HEK293 (cell line): ENCODE measurements at regions not wholly inside any gene's neighbourhood (a gene's known extent, or its start where the extent isn't known, plus 50 kb on each side); places are given as distances from the start of the nearest gene placed in this dataset.

Experiments used
- CTCF ChIA-PET: fragments of 350-600 bp; formaldehyde crosslinking; extraction: SDS; loops from one replicate; lab custom pipeline; 2021; ENCODE audit warnings: antibody characterized with exemption; lab: Yijun Ruan, JAX
- POLR2A ChIA-PET: fragments of 300-600 bp; formaldehyde crosslinking; extraction: SDS; loops from one replicate; lab custom pipeline; 2020; ENCODE audit warnings: antibody characterized with exemption, inconsistent platforms; lab: Yijun Ruan, JAX
- H3K27ac ChIP-seq: fragments of 200-500 bp; sonication (Bioruptor generic); 2 replicates; pipeline ENCODE4 v1.5.1; 2014; ENCODE audit warnings: low read depth, low read length, control low read depth, inconsistent platforms; ENCODE audit errors: extremely low read depth
- H3K36me3 ChIP-seq, 2 experiments: fragments of 200-500 bp in 1 of 2; sonication (Bioruptor generic) in 1 of 2; 1 replicate in 1 of 2; 2 replicates in 1 of 2; pipeline ENCODE4 v1.5.1; 2014 to 2017; ENCODE audit warnings: inconsistent platforms in 2 of 2, low read length in 2 of 2; ENCODE audit not compliant: control insufficient read depth in 2 of 2, insufficient read depth in 1 of 2
- H3K4me1 ChIP-seq: fragments of 200-500 bp; sonication (Bioruptor generic); 2 replicates; pipeline ENCODE4 v1.5.1; 2014; ENCODE audit warnings: mild to moderate bottlenecking, low read length, inconsistent platforms; ENCODE audit not compliant: control insufficient read depth, insufficient read depth
- H3K4me3 ChIP-seq: 2 replicates; pipeline ENCODE4 v1.5.1; 2011; ENCODE audit warnings: low read depth, mild to moderate bottlenecking, control low read depth, low read length, moderate library complexity
- H3K9me3 ChIP-seq: fragments of 200-500 bp; sonication (Bioruptor generic); 2 replicates; pipeline ENCODE4 v1.5.1; 2014; ENCODE audit warnings: low read depth, low read length, inconsistent platforms; ENCODE audit not compliant: control insufficient read depth, insufficient read depth
- KLF1 ChIP-seq: fragments of 450-650 bp; formaldehyde crosslinking; IDR thresholded peaks from 2 replicates; pipeline ENCODE4 v1.5.1; 2016; ENCODE audit warnings: missing biosample characterization, missing genetic modification characterization
- PRDM1 ChIP-seq: fragments of 450-650 bp; formaldehyde crosslinking; IDR thresholded peaks from 2 replicates; pipeline ENCODE4; 2016; ENCODE audit warnings: missing biosample characterization, missing genetic modification characterization
- SALL2 ChIP-seq: fragments of 450-650 bp; formaldehyde crosslinking; IDR thresholded peaks from 2 replicates; pipeline ENCODE4 v1.5.0; 2017; ENCODE audit warnings: missing biosample characterization, mild to moderate bottlenecking, missing genetic modification characterization, borderline replicate concordance
- ZFP37 ChIP-seq: fragments of 450-650 bp; formaldehyde crosslinking; IDR thresholded peaks from 2 replicates; pipeline ENCODE4 v1.5.1; 2016; ENCODE audit warnings: missing biosample characterization, missing genetic modification characterization
- ZNF121 ChIP-seq: fragments of 450-650 bp; formaldehyde crosslinking; IDR thresholded peaks from 2 replicates; pipeline ENCODE4 v1.5.1; 2016; ENCODE audit warnings: missing biosample characterization, missing genetic modification characterization
- ZNF133 ChIP-seq: fragments of 450-650 bp; formaldehyde crosslinking; IDR thresholded peaks from 2 replicates; pipeline ENCODE4 v1.5.1; 2016; ENCODE audit warnings: missing biosample characterization, missing genetic modification characterization
- ZNF138 ChIP-seq: fragments of 450-650 bp; formaldehyde crosslinking; IDR thresholded peaks from 2 replicates; pipeline ENCODE4 v1.5.1; 2016; ENCODE audit warnings: missing biosample characterization, missing genetic modification characterization, borderline replicate concordance
- ZNF223 ChIP-seq: fragments of 450-650 bp; formaldehyde crosslinking; IDR thresholded peaks from 2 replicates; pipeline ENCODE4 v1.5.1; 2016; ENCODE audit warnings: missing biosample characterization, missing genetic modification characterization
- ZNF335 ChIP-seq: fragments of 450-650 bp; formaldehyde crosslinking; conservative IDR thresholded peaks from 2 replicates; pipeline ENCODE4 v1.5.1; 2016; ENCODE audit warnings: missing biosample characterization, missing genetic modification characterization
- ZNF394 ChIP-seq: fragments of 450-650 bp; formaldehyde crosslinking; IDR thresholded peaks from 2 replicates; pipeline ENCODE4 v1.5.1; 2016; ENCODE audit warnings: missing biosample characterization, missing genetic modification characterization, mild to moderate bottlenecking, moderate library complexity, borderline replicate concordance
- ZNF426 ChIP-seq: fragments of 450-650 bp; formaldehyde crosslinking; IDR thresholded peaks from 2 replicates; pipeline ENCODE4 v1.5.1; 2017; ENCODE audit warnings: missing biosample characterization, missing genetic modification characterization, mild to moderate bottlenecking, inconsistent platforms, moderate library complexity
- ZNF560 ChIP-seq: fragments of 450-650 bp; formaldehyde crosslinking; IDR thresholded peaks from 2 replicates; pipeline ENCODE4 v1.5.1; 2017; ENCODE audit warnings: missing biosample characterization, missing genetic modification characterization, borderline replicate concordance
- ZNF600 ChIP-seq: fragments of 450-650 bp; formaldehyde crosslinking; IDR thresholded peaks from 2 replicates; pipeline ENCODE4 v1.5.1; 2016; ENCODE audit warnings: missing biosample characterization, missing genetic modification characterization
- ZNF610 ChIP-seq: fragments of 450-650 bp; formaldehyde crosslinking; IDR thresholded peaks from 2 replicates; pipeline ENCODE4 v1.5.1; 2016; ENCODE audit warnings: missing biosample characterization, missing genetic modification characterization, borderline replicate concordance
- ZNF629 ChIP-seq: fragments of 450-650 bp; formaldehyde crosslinking; IDR thresholded peaks from 2 replicates; pipeline ENCODE4 v1.5.1; 2017; ENCODE audit warnings: missing biosample characterization, missing genetic modification characterization
- ZNF660 ChIP-seq: fragments of 450-650 bp; IDR thresholded peaks from 2 replicates; pipeline ENCODE4 v1.5.1; 2018; ENCODE audit warnings: missing biosample characterization, mild to moderate bottlenecking, missing genetic modification characterization
- ZSCAN30 ChIP-seq: fragments of 450-650 bp; IDR thresholded peaks from 2 replicates; pipeline ENCODE4 v1.5.1; 2018; ENCODE audit warnings: missing biosample characterization, mild to moderate bottlenecking, missing genetic modification characterization, moderate library complexity
- TF ChIP-seq, protein P1 (sequence below): fragments of 450-650 bp; formaldehyde crosslinking; IDR thresholded peaks from 2 replicates; pipeline ENCODE4 v1.5.1; 2016; ENCODE audit warnings: missing biosample characterization, missing genetic modification characterization
- TF ChIP-seq, protein P2 (sequence below): fragments of 450-650 bp; formaldehyde crosslinking; IDR thresholded peaks from 2 replicates; pipeline ENCODE4 v1.5.1; 2017; ENCODE audit warnings: missing biosample characterization, missing genetic modification characterization
- TF ChIP-seq, protein P3 (sequence below): fragments of 450-650 bp; IDR thresholded peaks from 2 replicates; pipeline ENCODE4 v1.5.1; 2018; ENCODE audit warnings: missing biosample characterization, missing genetic modification characterization
- TF ChIP-seq, protein P4 (sequence below): fragments of 450-650 bp; formaldehyde crosslinking; IDR thresholded peaks from 2 replicates; pipeline ENCODE4 v1.5.1; 2016; ENCODE audit warnings: missing biosample characterization, missing genetic modification characterization
- TF ChIP-seq, protein P5 (sequence below): fragments of 450-650 bp; formaldehyde crosslinking; IDR thresholded peaks from 2 replicates; pipeline ENCODE4 v1.5.1; 2016; ENCODE audit warnings: missing biosample characterization, missing genetic modification characterization
- TF ChIP-seq, protein P6 (sequence below): fragments of 450-650 bp; formaldehyde crosslinking; IDR thresholded peaks from 2 replicates; pipeline ENCODE4; 2016; ENCODE audit warnings: missing biosample characterization, missing genetic modification characterization
- TF ChIP-seq, protein P7 (sequence below): fragments of 450-650 bp; formaldehyde crosslinking; IDR thresholded peaks from 2 replicates; pipeline ENCODE4 v1.5.1; 2017; ENCODE audit warnings: missing biosample characterization, mild to moderate bottlenecking, missing genetic modification characterization, moderate library complexity

DNA sequence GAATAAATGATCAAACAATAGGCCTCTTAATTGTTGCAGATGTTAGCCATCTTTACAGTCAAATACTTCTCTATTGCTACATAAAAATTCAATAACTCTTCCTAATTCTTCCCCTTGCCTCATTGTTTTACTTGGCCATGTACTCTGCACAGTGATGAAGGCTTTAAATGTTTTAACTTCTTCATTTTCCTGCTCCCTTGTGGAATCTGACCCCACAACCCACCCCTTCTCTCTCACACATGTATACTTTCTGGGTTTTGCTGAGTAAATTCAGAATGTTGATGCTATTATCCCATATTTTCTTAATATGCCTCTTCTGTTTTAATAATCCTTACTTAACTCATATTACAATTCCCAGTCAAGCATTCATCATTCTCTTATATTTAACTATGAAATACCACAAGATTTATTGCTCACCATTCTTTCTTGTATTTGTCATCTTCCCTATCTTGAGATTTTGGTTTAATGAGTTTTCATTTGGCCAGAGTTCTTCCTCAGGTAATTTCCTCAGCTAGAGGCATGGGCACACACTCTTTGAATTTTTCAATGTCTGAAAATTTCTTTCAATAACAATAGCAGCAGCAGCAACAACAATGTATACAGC, 327.8 kb upstream of the USP24 start (continued):
- TF ChIP-seq, protein P1, sequence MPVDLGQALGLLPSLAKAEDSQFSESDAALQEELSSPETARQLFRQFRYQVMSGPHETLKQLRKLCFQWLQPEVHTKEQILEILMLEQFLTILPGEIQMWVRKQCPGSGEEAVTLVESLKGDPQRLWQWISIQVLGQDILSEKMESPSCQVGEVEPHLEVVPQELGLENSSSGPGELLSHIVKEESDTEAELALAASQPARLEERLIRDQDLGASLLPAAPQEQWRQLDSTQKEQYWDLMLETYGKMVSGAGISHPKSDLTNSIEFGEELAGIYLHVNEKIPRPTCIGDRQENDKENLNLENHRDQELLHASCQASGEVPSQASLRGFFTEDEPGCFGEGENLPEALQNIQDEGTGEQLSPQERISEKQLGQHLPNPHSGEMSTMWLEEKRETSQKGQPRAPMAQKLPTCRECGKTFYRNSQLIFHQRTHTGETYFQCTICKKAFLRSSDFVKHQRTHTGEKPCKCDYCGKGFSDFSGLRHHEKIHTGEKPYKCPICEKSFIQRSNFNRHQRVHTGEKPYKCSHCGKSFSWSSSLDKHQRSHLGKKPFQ = no peak
- TF ChIP-seq KLF1 (tag by site-specific recombination) (no peak), SALL2 (tag by site-specific recombination) (no peak), ZFP37 (tag by site-specific recombination) (no peak), ZNF610 (tag by site-specific recombination) (no peak), ZNF426 (no peak), ZNF660 (tag by site-specific recombination) (no peak), ZNF138 (tag by site-specific recombination) (no peak)
- TF ChIP-seq, protein P2, sequence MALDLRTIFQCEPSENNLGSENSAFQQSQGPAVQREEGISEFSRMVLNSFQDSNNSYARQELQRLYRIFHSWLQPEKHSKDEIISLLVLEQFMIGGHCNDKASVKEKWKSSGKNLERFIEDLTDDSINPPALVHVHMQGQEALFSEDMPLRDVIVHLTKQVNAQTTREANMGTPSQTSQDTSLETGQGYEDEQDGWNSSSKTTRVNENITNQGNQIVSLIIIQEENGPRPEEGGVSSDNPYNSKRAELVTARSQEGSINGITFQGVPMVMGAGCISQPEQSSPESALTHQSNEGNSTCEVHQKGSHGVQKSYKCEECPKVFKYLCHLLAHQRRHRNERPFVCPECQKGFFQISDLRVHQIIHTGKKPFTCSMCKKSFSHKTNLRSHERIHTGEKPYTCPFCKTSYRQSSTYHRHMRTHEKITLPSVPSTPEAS = no peak
- TF ChIP-seq, protein P3, sequence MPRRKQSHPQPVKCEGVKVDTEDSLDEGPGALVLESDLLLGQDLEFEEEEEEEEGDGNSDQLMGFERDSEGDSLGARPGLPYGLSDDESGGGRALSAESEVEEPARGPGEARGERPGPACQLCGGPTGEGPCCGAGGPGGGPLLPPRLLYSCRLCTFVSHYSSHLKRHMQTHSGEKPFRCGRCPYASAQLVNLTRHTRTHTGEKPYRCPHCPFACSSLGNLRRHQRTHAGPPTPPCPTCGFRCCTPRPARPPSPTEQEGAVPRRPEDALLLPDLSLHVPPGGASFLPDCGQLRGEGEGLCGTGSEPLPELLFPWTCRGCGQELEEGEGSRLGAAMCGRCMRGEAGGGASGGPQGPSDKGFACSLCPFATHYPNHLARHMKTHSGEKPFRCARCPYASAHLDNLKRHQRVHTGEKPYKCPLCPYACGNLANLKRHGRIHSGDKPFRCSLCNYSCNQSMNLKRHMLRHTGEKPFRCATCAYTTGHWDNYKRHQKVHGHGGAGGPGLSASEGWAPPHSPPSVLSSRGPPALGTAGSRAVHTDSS (tag by site-specific recombination) = no peak
- TF ChIP-seq, protein P4, sequence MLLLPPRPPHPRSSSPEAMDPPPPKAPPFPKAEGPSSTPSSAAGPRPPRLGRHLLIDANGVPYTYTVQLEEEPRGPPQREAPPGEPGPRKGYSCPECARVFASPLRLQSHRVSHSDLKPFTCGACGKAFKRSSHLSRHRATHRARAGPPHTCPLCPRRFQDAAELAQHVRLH = no peak

DNA sequence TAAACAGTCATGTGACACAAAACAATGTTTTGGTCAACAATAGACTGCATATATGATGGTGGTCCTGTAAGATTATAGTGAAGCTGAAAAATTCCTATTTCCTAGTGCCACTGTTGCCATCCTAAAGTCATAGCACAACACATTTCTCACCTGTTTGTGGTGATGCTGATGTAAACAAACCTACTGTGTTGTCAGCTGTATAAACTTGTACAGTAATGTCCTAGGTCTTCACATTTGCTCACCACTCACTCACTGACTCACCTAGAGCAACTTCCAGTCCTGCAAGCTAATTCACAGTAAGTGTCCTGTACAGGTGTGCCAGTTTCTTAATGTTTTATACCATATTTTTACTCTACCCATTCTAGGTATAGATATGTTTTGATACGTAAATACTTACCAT, 326.1 kb upstream of the USP24 start:
- Histone ChIP-seq H3K4me1 (no peaks in the 10 kb centered on the region), H3K27ac (no peak overlapping the region), H3K36me3 (no peaks in the 10 kb centered on the region), H3K4me3 (no peak overlapping the region), H3K9me3 (no peaks in the 10 kb centered on the region)
- CTCF ChIA-PET = interaction anchor here (0.6 kb wide), 1 partner anchor 42 kb away, joined by 3 read pairs; no protein-coding TSS in a partner anchor
- no peak for TF ChIP-seq ZFP37 (tag by site-specific recombination)
- TF ChIP-seq ZNF133 (tag by site-specific recombination) = no peak
- no peak for TF ChIP-seq ZNF394
- no peak for TF ChIP-seq ZNF335
- TF ChIP-seq, protein P5, sequence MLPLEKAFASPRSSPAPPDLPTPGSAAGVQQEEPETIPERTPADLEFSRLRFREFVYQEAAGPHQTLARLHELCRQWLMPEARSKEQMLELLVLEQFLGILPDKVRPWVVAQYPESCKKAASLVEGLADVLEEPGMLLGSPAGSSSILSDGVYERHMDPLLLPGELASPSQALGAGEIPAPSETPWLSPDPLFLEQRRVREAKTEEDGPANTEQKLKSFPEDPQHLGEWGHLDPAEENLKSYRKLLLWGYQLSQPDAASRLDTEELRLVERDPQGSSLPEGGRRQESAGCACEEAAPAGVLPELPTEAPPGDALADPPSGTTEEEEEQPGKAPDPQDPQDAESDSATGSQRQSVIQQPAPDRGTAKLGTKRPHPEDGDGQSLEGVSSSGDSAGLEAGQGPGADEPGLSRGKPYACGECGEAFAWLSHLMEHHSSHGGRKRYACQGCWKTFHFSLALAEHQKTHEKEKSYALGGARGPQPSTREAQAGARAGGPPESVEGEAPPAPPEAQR (tag by site-specific recombination) = no peak
- no peak for TF ChIP-seq ZNF223 (tag by site-specific recombination)
- TF ChIP-seq, protein P6, sequence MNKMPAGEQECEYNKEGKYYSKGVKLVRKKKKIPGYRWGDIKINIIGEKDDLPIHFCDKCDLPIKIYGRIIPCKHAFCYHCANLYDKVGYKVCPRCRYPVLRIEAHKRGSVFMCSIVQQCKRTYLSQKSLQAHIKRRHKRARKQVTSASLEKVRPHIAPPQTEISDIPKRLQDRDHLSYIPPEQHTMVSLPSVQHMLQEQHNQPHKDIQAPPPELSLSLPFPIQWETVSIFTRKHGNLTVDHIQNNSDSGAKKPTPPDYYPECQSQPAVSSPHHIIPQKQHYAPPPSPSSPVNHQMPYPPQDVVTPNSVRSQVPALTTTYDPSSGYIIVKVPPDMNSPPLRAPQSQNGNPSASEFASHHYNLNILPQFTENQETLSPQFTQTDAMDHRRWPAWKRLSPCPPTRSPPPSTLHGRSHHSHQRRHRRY = no peak
- TF ChIP-seq ZNF629 = no peak
- no peak for TF ChIP-seq PRDM1 (tag by site-specific recombination)
- TF ChIP-seq ZNF560 = no peak
- TF ChIP-seq, protein P4 = no peak
- no peak for TF ChIP-seq ZNF121 (tag by site-specific recombination)
- TF ChIP-seq ZNF600 (tag by site-specific recombination) = no peak
- TF ChIP-seq, protein P7, sequence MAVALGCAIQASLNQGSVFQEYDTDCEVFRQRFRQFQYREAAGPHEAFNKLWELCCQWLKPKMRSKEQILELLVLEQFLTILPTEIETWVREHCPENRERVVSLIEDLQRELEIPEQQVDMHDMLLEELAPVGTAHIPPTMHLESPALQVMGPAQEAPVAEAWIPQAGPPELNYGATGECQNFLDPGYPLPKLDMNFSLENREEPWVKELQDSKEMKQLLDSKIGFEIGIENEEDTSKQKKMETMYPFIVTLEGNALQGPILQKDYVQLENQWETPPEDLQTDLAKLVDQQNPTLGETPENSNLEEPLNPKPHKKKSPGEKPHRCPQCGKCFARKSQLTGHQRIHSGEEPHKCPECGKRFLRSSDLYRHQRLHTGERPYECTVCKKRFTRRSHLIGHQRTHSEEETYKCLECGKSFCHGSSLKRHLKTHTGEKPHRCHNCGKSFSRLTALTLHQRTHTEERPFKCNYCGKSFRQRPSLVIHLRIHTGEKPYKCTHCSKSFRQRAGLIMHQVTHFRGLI = no peak
- no peak for TF ChIP-seq ZSCAN30 (tag by site-specific recombination)
- POLR2A ChIA-PET = no interaction called here
